Trophoblast cell (in vitro differentiated cells and primary cell): ENCODE measurements at regions not wholly inside any gene's neighbourhood (a gene's known extent, or its start where the extent isn't known, plus 50 kb on each side); places are given as distances from the start of the nearest gene placed in this dataset.

ENCODE experiments used
- DNase-seq, 2 donors: peaks; one replicate each; pipeline ENCODE4 v3.0.0-alpha.2; 2016
- H2AFZ ChIP-seq: 2 replicates; pipeline ENCODE4 v1.6.1; 2013; ENCODE audit warnings: low read length, moderate library complexity, mild to moderate bottlenecking; ENCODE audit not compliant: insufficient read depth, poor library complexity
- H2AK5ac ChIP-seq: 2 replicates; pipeline ENCODE4 v1.6.1; 2013; ENCODE audit warnings: mild to moderate bottlenecking, low read length
- H2BK120ac ChIP-seq: 2 replicates; pipeline ENCODE4 v1.6.1; 2013; ENCODE audit warnings: low read length, mild to moderate bottlenecking, moderate library complexity; ENCODE audit not compliant: insufficient read depth, poor library complexity
- H2BK12ac ChIP-seq: 2 replicates; pipeline ENCODE4 v1.6.1; 2013; ENCODE audit warnings: mild to moderate bottlenecking, low read length, moderate library complexity
- H2BK5ac ChIP-seq: 2 replicates; pipeline ENCODE4 v1.6.1; 2013; ENCODE audit warnings: low read length, low read depth, moderate library complexity, mild to moderate bottlenecking; ENCODE audit not compliant: poor library complexity
- H3K14ac ChIP-seq: 2 replicates; pipeline ENCODE4 v1.6.1; 2013; ENCODE audit warnings: mild to moderate bottlenecking, low read length
- H3K18ac ChIP-seq: 2 replicates; pipeline ENCODE4 v1.6.1; 2013; ENCODE audit warnings: mild to moderate bottlenecking, low read length
- H3K23ac ChIP-seq: 2 replicates; pipeline ENCODE4 v1.6.1; 2013; ENCODE audit warnings: low read length
- H3K27ac ChIP-seq: 2 replicates; pipeline ENCODE4 v1.5.1; 2013; ENCODE audit warnings: low read depth, mild to moderate bottlenecking, inconsistent platforms, low read length, moderate library complexity
- H3K27me3 ChIP-seq: 2 replicates; pipeline ENCODE4 v1.6.1; 2013; ENCODE audit warnings: inconsistent platforms, mild to moderate bottlenecking, low read length, moderate library complexity; ENCODE audit not compliant: insufficient read depth
- H3K36me3 ChIP-seq, 2 experiments: 1 replicate in 1 of 2; 2 replicates in 1 of 2; pipeline ENCODE4 v1.6.1; 2013; ENCODE audit warnings: low read length in 2 of 2, mild to moderate bottlenecking in 2 of 2, moderate library complexity in 1 of 2; ENCODE audit not compliant: insufficient read depth in 2 of 2, control insufficient read depth in 1 of 2
- H3K4ac ChIP-seq: 2 replicates; pipeline ENCODE4 v1.6.1; 2013; ENCODE audit warnings: low read depth, mild to moderate bottlenecking, low read length, moderate library complexity
- H3K4me1 ChIP-seq, 2 experiments: 1 replicate in 1 of 2; 2 replicates in 1 of 2; pipeline ENCODE4 v1.6.1; 2013; ENCODE audit warnings: low read length in 2 of 2, mild to moderate bottlenecking in 2 of 2, moderate library complexity in 1 of 2; ENCODE audit not compliant: insufficient read depth in 2 of 2, control insufficient read depth in 1 of 2
- H3K4me2 ChIP-seq: 2 replicates; pipeline ENCODE4 v1.6.1; 2013; ENCODE audit warnings: inconsistent platforms, mild to moderate bottlenecking, low read length, moderate library complexity
- H3K4me3 ChIP-seq: 2 replicates; pipeline ENCODE4 v1.5.1; 2013; ENCODE audit warnings: mild to moderate bottlenecking, low read depth, low read length, inconsistent platforms
- H3K79me1 ChIP-seq: one replicate; pipeline ENCODE4 v1.6.1; 2013; ENCODE audit warnings: low read length
- H3K79me2 ChIP-seq: 2 replicates; pipeline ENCODE4 v1.6.1; 2013; ENCODE audit warnings: low read length, mild to moderate bottlenecking; ENCODE audit not compliant: control insufficient read depth, insufficient read depth, poor library complexity
- H3K9ac ChIP-seq: 2 replicates; pipeline ENCODE4 v1.6.1; 2013; ENCODE audit warnings: mild to moderate bottlenecking, low read length
- H3K9me3 ChIP-seq: 2 replicates; pipeline ENCODE4 v1.6.1; 2013; ENCODE audit warnings: low read depth, mild to moderate bottlenecking, control low read depth, inconsistent platforms, low read length; ENCODE audit not compliant: insufficient read depth
- H4K12ac ChIP-seq: 2 replicates; pipeline ENCODE4 v1.6.1; 2013; ENCODE audit warnings: low read depth, mild to moderate bottlenecking, low read length, moderate library complexity
- H4K8ac ChIP-seq: 2 replicates; pipeline ENCODE4 v1.6.1; 2013; ENCODE audit warnings: low read depth, mild to moderate bottlenecking, low read length, moderate library complexity
- H4K91ac ChIP-seq: one replicate; pipeline ENCODE4 v1.6.1; 2013; ENCODE audit warnings: low read depth, mild to moderate bottlenecking, low read length, moderate library complexity
- WGBS: extraction: QIAGEN DNeasy Blood & Tissue Kit; methylation state at CpG from one replicate; pipeline ENCODE4 v1.1.7; 2013; ENCODE audit warnings: missing lambda C conversion rate; ENCODE audit not compliant: insufficient read length, insufficient coverage; ENCODE audit errors: extremely low coverage; 5-methylcytosine and 5-hydroxymethylcytosine counted together

DNA sequence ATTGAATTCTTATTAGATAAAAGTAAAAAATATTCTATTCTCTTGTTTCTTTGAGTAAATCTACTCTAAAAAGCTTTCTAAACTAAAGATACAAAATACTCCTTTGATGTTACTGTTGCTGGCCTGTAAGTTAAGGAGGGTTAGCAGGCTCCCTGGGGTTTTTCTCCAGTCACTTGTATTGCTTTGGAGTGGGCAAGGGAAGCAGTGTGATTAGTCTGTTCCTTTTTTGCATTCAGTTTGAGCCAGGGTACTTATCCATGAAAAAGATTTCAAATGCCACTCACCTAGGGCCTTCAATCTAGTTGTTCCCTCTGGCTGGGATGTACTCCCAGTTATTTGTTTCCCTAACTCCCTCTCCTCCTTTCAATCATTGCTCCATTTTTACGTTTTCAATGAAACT is 256.2 kb upstream of the SMC2 start:
- H3K79me1 ChIP-seq = no peaks in the 10 kb centered on the region
- no peak overlapping the region for H3K9ac ChIP-seq
- H2AFZ ChIP-seq = no peak overlapping the region
- no peak overlapping the region for H3K27ac ChIP-seq
- H3K4ac ChIP-seq = no peak overlapping the region
- no peaks in the 10 kb centered on the region for H3K27me3 ChIP-seq
- no peaks in the 10 kb centered on the region for H3K79me2 ChIP-seq
- H4K8ac ChIP-seq = no peak overlapping the region
- no peak overlapping the region for H3K23ac ChIP-seq
- no peaks in the 10 kb centered on the region for H3K4me1 ChIP-seq
- no peak overlapping the region for H4K91ac ChIP-seq
- no peak overlapping the region for H2AK5ac ChIP-seq
- no peak overlapping the region for H2BK12ac ChIP-seq
- H3K36me3 ChIP-seq = no peaks in the 10 kb centered on the region
- WGBS = no CpG with 5 or more reads among the region's 1 CpG
- DNase-seq = no peak
- no peak overlapping the region for H3K18ac ChIP-seq
- no peak overlapping the region for H3K14ac ChIP-seq
- H4K12ac ChIP-seq = no peak overlapping the region
- H3K9me3 ChIP-seq = peaks cover 2% of the 10 kb centered on the region
- H2BK120ac ChIP-seq = no peak overlapping the region
- H3K4me2 ChIP-seq = no peak overlapping the region
- H2BK5ac ChIP-seq = no peak overlapping the region
- H3K4me3 ChIP-seq = no peak overlapping the region

DNA sequence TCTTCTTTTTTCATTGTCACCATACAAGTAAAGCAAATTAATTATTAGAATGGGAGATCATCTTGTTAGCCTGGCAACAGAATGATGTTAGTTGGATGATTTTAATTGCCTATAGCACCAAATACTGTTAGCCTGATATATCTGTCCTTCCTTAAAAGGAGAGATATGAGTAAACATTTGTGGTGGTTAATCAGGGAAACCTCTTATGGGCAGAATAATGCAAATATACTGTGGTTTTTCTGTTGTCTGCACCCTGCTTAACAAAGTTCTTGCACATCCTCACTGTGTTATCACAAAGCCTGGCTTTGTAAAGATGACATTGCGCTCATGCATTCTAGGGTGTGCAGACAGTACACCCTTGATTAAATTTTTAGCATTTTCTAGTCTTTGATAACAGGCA is 254.9 kb upstream of the SMC2 start:
- Histone ChIP-seq H3K18ac (no peak overlapping the region), H3K4me2 (no peak overlapping the region), H3K9me3 (peaks cover 1% of the 10 kb centered on the region), H2BK120ac (no peak overlapping the region), H3K36me3 (no peaks in the 10 kb centered on the region), H4K8ac (no peak overlapping the region), H2AFZ (no peak overlapping the region), H3K14ac (no peak overlapping the region), H3K79me2 (no peaks in the 10 kb centered on the region), H2BK5ac (no peak overlapping the region), H3K9ac (no peak overlapping the region), H4K12ac (no peak overlapping the region), H3K4ac (no peak overlapping the region), H3K4me1 (no peaks in the 10 kb centered on the region), H3K23ac (no peak overlapping the region), H3K27ac (no peak overlapping the region), H2BK12ac (no peak overlapping the region), H3K79me1 (no peaks in the 10 kb centered on the region), H4K91ac (no peak overlapping the region), H3K27me3 (no peaks in the 10 kb centered on the region), H2AK5ac (no peak overlapping the region), H3K4me3 (no peak overlapping the region)
- no peak for DNase-seq
- WGBS = no CpG with 5 or more reads among the region's 1 CpG

DNA sequence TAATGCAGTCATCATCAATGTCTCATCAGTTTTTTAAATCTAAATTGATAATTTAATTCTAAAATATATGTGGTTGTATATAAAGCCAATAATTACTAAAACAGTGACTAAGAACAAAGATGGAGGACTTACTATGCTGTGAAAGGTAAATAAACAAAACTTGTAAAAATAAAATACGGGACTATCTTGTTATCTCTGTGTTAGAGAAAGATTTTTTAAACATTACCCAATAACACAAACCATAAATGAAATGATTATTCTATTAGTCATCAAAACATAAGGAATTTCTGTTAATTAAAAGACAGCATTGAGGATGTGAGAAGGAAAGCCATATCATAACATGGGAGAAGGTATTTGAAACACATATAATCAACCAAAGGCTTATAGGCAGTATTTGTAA is 226.2 kb upstream of the SMC2 start:
- no peak overlapping the region for H3K4ac ChIP-seq
- H3K9me3 ChIP-seq = no peaks in the 10 kb centered on the region
- H4K12ac ChIP-seq = no peak overlapping the region
- no peak overlapping the region for H3K18ac ChIP-seq
- no peak overlapping the region for H2AFZ ChIP-seq
- H2BK120ac ChIP-seq = no peak overlapping the region
- no peak overlapping the region for H2AK5ac ChIP-seq
- no peak overlapping the region for H4K8ac ChIP-seq
- no peak overlapping the region for H3K4me3 ChIP-seq
- no peaks in the 10 kb centered on the region for H3K79me2 ChIP-seq
- H4K91ac ChIP-seq = no peak overlapping the region
- H3K27me3 ChIP-seq = no peaks in the 10 kb centered on the region
- H3K14ac ChIP-seq = no peak overlapping the region
- H3K79me1 ChIP-seq = no peaks in the 10 kb centered on the region
- no CpG with 5 or more reads among the region's 1 CpG for WGBS
- no peak overlapping the region for H2BK5ac ChIP-seq
- H3K36me3 ChIP-seq = no peaks in the 10 kb centered on the region
- no peak for DNase-seq
- H3K4me1 ChIP-seq = no peaks in the 10 kb centered on the region
- H3K27ac ChIP-seq = no peak overlapping the region
- H2BK12ac ChIP-seq = no peak overlapping the region
- no peak overlapping the region for H3K23ac ChIP-seq
- H3K4me2 ChIP-seq = no peak overlapping the region
- H3K9ac ChIP-seq = no peak overlapping the region

GRCh38 chr9:103872811-103873210 is 221.3 kb upstream of the SMC2 start:
- H2BK12ac ChIP-seq = no peak overlapping the region
- H4K8ac ChIP-seq = no peak overlapping the region
- H3K14ac ChIP-seq = no peak overlapping the region
- no peaks in the 10 kb centered on the region for H3K79me1 ChIP-seq
- H3K36me3 ChIP-seq = no peaks in the 10 kb centered on the region
- H3K4me3 ChIP-seq = no peak overlapping the region
- no peak overlapping the region for H3K23ac ChIP-seq
- no peak overlapping the region for H3K4ac ChIP-seq
- no peak overlapping the region for H3K4me2 ChIP-seq
- no peak overlapping the region for H2AFZ ChIP-seq
- DNase-seq = no peak
- no peaks in the 10 kb centered on the region for H3K27me3 ChIP-seq
- H3K27ac ChIP-seq = no peak overlapping the region
- H2BK5ac ChIP-seq = no peak overlapping the region
- H3K9ac ChIP-seq = no peak overlapping the region
- H2BK120ac ChIP-seq = no peak overlapping the region
- no peaks in the 10 kb centered on the region for H3K79me2 ChIP-seq
- no peaks in the 10 kb centered on the region for H3K9me3 ChIP-seq
- no peak overlapping the region for H4K12ac ChIP-seq
- H2AK5ac ChIP-seq = no peak overlapping the region
- H3K4me1 ChIP-seq = no peaks in the 10 kb centered on the region
- no peak overlapping the region for H4K91ac ChIP-seq
- no peak overlapping the region for H3K18ac ChIP-seq
- WGBS = no CpG with 5 or more reads among the region's 7 CpGs
